NCI-H510A (cell line): ENCODE measurements at regions not wholly inside any gene's neighbourhood (a gene's known extent, or its start where the extent isn't known, plus 50 kb on each side); places are given as distances from the start of the nearest gene placed in this dataset.
"Not testable (repeated sequence)": the region's sequence is repeated elsewhere in the genome, so short reads cannot be mapped to it uniquely, and the experiment has no call there.

ENCODE experiments used
- DNase-seq: peaks from one replicate; lab custom pipeline; 2025; lab: John Stamatoyannopoulos, UW

DNA sequence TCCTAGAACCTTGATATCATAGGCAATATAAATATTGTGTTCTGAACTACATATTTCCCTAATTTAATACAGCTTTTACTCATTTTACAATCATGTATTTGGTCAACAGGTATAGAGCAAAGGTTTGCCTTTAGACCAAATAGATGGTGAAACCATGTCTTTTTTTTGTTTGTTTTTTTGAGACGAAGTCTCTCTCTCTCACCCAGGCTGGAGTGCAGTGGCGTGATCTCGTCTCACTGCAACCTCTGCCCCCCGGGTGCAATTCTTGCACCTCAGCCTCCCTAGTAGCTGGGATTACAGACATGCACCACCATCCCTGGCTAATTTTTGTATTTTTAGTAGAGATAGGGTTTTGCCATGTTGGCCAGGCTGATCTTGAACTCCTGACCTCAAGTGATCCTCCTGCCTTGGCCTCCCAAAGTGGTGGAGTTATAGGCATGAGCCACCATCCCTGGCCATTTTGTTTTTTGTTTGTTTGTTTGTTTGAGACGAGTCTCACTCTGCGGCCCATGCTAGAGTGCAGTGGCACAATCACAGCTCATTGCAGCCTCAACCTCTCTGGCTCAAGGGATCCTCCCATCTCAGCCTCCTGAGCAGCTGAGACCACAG is 243.7 kb upstream of the FOXN3 start:
- DNase-seq: not testable (repeated sequence)

DNA sequence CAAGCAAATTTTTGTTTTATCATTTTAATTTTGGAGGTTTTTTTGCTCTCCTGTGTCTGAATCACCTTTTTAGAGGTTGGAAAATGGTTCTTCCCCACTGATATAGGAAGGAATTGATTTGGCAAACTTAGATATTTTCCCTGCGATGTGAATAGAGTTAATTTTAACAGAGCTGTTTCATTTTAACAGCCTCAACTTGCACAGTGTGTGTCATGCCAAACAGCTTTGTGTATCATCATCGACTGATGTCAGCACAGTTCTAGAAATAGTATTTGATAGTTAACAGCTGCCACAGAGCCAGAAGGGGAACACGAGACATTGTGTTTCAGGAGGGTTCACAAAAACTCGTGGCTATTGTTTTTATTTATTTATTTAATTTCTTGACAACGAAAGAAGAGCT is 243.1 kb upstream of the FOXN3 start:
- no peak for DNase-seq

DNA sequence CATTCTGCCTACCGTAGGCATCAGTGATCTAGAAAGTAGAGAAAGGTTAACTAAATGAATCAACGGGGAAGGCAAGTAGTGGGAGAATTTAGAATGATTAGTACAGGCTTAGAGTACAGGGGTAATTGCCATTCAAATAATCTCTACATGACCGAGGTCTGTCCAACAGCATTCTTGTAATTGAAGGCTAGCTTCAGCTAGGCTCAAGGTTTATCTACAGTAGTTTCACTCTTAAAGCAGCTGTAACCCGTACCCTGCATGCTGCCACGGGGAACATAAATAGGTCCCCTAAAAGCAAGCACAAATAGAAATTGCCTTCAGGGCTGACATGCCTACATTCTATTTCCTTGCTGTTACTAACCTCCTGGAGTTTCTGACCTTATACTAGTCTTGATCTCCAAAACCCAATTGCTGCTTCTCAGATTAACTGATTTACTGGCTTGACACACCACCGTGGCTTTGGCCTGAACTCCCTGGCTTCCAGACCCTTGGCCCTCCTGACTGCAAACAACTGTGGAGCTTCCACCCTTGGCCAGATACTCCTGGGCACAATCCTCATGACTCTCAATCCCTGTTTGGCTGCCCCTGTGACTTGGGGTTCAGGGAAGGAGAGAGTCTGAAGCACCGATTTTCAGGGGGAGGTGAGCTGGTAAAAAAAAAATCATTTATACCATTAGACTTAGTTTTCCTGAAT is 242.1 kb upstream of the FOXN3 start:
- no peak for DNase-seq

DNA sequence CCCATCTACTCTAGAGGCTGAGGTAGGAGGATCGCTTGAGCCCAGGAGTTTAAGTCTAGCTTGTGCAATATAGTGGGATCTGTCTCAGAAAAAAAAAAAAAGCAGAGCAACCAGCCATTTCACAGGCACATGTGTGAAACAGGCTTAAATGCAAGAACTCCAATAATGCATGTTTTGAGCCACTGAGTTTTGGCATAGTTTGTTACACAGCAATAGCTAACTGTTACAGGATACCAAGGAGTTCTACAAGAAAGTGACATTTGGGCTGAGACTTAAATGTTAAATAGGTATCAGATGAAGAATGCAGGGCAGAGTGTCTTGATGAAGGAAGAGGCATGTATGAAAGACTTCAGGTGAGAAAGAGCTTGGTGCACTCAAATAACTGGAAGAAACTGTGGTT is 240.0 kb upstream of the FOXN3 start:
- no peak for DNase-seq

DNA sequence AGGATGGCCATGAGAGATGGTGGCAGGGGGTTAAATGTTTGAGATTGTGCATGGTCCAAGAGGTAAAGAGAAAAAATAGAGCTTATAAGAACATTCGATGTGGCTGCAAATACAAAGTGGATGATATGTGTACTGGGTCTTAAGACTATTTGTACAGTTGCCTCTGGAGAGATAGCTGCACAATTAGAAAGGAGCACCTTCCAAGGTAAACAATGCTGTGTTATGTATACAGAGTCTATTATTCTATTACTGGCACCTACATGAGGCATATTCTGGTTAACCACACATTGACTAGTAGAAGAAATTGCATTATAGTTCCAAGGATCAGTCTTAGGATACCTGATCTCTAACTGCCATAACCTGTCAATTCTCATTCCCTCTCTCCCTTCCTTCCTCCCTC is 238.0 kb upstream of the FOXN3 start:
- no peak for DNase-seq

DNA sequence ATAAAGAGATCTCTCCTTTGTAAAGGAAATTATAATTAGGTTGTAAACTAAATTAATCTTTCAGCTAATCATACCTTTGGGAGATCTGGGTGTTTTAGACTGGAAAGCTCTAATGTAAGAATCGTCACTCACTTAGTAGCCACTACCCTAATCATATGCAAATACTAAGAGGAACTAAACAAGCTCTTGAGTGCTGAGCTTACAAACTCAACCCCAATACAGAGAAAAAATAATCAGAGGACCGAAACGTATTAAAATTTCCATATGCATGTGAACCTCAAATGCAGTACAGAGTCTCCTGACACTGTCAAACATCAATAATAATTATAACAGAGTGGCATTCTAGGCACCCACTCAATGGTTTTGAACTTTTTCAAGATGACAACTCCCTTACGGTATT is 235.3 kb upstream of the FOXN3 start:
- no peak for DNase-seq

DNA sequence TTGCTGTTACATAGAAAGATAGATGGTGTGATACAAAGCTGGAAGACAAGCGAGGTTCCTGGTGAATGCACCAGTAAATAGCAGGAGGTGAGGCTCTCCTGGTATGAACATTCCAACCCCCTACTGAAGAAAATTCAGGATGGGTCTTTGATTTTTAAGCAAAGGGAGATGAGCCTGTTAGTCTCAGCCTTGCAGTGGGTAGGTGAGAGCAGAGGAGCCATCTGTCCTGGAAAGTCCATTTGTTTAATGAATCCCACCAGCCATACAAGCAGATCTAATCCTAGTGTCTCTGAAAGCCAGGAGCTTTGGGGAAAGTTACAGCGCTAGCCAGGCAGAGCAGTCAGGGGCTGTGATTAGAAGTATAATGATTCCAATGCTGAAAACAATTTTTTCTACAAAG is 234.8 kb upstream of the FOXN3 start:
- DNase-seq: no peak

DNA sequence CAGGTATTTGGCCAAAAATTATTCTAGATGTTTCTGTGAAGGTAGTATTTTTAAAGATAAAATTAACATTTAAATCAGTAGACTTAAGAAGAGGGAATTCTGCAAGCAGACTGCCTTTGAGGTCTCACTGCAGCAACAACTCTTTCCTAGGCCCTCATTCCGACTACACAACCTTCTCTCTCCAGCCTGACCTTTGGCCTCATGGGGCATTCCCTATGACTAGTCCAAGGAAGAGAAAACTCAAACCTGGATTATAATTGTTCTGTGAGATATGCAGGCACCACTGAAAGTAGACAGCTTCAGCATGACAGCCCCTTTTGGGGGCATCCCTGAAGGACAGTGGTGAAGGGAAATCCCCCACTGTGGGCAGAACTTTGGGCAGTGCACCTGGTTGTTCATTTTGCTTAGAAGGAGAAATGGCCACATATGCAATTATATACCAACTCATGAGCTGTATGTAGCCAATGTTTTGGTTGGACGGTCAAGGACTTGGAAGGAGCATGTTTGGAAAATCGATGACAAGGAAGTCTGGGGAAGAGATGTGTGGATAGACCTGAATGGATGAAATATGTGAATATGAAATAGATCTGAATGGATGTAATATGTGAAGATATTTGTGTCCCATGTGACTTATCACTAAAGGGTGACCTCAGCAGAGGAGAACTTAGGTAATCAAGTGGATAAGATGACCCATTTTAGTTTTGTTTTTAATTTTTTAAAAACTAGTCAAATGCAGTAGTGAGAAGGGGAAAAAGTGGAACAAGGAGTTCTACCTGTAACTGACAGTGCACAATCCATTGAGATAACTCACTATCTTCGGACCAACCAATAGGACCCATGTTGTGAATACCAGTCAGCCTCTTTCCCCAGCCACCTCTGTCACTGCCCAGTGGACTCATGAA is 233.3 kb upstream of the FOXN3 start:
- no peak for DNase-seq

DNA sequence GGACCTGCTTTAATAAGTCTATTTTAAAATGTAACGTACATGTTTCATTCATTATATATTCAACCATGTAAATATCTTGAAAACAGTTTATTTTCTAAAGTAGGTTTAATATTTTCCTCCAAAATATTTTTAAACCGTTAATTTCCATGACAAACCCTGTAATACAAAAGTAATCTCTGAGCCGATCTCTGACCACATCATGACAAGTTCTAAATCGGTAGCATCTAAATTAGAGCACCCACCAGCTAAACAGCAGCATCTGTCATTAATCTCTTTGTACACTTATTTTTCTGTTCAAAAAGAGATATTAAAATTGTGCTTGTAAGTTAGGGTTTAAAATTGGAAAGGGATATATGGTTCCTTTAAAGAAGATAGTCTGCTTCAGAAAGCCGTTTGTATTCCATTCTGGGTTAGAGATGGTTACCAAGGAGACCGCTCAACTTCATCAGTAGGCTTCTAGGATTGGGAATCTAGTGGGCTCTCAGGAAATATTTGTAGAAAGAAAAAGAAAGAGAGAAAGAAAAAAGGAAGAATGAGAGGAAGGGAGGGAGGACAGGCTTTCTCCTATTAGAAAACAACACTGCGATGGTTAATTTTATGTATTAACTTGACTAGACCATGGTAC is 232.5 kb upstream of the FOXN3 start:
- DNase-seq: no peak

DNA sequence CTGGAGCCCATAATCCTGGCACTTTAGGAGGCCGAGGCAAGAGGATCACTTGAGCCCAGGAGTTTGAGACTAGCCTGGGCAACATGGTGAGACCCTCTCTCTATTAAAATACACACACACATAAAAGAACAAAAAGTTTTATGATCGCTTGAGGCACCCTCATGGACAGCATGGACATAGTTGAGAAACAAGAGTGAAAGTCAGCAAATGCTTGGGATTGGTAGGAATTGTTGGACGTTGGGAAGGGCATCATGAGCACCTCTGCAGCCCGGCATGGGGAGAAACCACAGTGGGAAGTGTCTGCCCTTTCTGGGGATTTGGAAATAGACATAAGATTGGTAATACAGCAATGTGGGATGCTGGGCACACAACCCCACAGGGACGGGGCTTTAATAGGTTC is 231.9 kb upstream of the FOXN3 start:
- no peak for DNase-seq

DNA sequence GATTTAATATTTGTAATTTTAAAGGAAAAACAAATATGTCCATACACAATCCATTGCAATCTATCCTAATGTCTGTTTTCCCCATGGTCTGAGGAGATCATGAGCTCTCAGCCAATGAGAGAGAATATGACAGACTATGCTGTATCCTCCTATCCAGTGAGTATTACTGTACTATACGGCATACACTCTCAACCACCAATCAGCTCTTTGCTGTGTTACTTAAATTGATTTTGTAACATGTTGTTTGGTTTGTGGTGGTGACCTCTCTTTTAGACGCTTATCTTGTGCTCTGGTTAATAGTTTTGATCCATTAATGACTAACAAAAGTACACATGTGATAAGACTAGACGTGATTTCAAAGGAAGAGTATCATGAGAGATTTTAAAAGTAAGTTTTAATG is 231.5 kb upstream of the FOXN3 start:
- no peak for DNase-seq

DNA sequence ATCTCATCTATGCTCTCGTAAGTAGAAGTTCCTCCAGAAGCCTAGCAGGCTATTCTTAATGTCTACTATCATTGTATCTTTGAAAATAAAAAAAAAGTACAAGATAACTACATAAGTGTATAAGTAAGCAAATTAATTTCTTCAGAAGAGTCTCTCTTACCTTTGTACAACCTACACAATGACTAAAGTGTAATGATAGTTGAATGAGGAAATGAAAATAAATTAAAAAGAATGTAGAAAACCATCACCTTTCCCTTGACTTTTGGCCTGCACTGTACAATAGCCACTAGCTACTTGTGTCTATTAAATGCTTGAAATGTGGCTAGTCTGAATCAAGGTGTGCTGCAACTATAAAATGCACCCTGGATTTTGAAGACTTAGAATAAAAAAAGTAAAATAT is 229.9 kb upstream of the FOXN3 start:
- DNase-seq: no peak

DNA sequence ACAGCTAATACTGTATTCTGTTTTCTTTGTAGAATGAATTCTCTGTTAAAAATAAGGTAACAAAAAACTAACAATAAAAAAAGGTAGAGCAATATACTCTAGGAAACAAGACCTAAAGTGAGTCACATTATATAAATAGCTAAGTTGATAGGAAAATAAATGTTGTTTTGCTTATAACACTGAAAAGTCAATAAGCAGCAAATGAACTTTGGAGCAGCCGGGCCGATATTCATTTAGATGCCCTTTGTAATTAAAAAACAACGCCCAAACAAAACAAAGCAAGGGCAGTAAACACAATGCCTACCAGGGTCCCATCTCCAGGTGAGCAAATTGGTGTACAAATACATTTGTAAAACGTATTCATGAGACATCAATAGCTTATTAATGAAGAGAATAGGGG is 227.6 kb upstream of the FOXN3 start:
- DNase-seq: no peak

DNA sequence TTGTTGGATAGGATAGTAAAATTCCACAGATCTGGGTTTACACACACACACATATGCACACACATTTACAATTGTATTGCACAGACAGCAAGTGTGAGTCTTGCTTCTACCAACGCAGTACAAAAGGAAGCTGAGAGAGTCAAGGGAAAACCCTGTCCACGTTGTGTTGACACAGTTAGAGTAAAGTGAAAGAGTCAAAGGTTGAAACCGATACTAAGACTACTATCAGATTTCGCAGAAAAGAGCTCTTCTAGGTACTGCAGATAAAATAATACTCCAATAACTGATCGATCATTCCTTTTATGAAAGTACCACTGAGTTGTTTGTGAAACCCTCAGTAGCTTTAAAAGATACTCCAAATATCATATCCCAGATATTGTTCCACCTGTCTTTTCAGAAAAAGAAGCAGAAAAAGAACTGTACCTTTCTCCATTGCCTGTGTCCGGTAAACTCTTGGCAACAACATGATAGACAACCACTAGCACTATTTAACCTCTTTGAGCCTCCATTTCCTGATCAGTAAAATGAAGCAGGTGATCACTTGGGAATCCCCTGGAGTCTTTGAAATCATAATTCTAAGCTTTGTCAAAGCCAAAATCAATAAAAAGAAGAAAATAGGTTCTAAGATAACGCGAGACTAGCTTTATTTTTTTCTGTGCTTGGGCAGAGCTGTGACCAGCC is 224.6 kb upstream of the FOXN3 start:
- DNase-seq: no peak

DNA sequence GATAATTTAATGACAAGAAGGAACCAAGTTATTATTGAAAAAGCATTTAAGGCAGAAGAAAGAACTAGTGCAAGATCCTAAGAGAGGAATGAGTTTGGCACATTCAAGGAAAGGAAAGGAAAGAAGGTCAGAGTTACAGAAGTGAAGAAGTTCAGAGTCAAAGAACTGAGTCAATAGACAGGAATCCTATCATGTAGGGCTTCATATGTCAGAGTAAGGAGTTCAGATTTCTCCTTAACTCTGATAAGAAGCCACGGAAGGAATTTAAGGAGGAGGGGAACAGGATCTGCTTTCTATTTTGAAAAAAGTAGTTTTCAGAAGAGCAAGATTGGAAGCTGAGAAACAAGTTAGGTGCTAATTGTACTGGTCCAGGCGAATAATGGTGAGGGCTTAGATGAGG is 223.1 kb upstream of the FOXN3 start:
- no peak for DNase-seq

DNA sequence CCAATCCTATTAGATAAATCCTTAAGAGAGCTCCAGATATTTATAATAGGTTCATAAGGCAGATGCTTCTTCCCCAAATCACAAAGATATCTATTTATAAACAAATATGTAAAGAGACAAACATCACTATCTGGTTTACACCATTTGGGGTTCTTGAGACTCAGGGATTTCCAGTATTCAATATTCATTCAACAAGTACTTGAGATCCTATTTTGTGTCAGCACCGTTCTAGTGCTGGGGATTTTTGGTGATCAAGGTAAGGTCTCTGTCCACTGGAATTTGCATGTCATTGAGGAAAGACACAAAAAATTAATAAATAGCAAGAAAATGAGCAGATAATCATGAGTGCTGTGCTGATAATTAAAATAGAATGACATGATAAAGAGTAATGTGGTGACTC is 222.7 kb upstream of the FOXN3 start:
- no peak for DNase-seq

DNA sequence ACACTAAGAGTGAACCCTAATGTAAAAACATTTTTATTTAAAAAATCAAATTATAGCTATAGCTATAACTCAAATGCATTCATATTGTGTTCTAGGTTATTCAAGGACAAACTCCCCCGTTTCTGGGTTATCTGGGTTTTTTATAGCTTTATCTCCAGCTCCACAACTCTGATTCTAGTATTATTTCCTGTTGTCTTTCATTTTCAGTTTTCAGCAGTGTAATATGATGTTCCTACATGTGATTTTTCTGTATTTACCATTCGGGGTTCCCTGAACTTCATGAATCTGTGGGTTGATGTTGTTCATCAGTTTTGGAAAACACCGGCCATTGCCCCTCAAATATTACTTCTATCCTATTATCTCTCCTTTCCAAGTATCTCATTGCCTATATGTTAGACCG is 221.9 kb upstream of the FOXN3 start:
- no peak for DNase-seq

DNA sequence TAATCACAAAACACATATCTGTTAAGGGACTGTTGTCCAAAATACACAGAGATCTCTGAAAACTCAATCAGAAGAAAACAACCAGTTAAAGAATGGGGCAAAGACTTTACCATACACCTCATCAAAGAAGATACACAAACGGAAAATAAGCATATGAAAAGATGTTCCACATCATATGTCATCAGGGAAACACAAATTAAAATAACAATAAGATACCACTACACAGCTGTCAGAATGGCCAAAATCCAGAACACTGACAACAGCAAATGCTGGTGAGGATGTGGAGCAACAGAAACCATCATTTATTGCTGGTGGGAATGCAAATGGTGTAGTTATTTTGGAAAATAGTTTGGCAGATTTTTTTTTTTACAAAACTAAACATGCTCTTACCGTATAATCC is 220.5 kb upstream of the FOXN3 start:
- no peak for DNase-seq

DNA sequence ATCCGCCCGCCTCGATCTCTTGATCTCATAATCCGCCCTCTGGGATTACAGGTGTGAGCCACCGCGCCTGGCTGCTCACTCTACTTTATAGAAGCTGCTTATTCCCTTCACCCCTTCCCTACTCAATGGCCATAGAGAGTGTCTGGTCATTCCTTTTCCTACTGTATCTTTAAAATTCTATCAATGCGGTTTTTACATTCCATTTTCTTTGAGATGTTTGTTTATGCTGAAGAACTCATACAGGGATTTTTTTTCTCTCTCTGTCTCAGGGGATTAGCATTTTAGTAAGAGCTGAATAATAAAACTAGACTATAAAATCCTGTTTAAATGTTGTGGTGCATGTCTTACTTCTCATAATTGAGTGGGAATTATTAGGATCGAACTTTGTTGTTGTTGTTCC is 218.6 kb upstream of the FOXN3 start:
- DNase-seq: no peak

DNA sequence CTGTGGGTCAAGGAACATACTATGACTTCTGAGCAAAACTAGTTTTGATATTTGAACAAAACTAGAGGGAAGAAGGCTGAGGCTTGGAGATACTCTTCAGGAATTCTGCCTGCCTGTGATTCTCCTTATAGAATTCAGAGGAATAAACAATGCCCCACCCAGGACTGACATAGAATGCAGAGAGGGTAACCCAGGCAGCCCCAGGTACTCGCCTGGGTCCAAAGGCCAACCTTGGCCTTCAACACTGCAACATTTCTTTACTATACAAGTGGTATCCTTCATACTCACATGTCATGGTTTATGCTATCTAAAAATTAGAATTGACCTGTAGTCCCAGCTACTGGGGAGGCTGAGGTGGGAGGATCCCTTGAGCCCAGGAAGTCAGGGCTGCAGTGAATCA is 217.0 kb upstream of the FOXN3 start:
- DNase-seq: no peak

DNA sequence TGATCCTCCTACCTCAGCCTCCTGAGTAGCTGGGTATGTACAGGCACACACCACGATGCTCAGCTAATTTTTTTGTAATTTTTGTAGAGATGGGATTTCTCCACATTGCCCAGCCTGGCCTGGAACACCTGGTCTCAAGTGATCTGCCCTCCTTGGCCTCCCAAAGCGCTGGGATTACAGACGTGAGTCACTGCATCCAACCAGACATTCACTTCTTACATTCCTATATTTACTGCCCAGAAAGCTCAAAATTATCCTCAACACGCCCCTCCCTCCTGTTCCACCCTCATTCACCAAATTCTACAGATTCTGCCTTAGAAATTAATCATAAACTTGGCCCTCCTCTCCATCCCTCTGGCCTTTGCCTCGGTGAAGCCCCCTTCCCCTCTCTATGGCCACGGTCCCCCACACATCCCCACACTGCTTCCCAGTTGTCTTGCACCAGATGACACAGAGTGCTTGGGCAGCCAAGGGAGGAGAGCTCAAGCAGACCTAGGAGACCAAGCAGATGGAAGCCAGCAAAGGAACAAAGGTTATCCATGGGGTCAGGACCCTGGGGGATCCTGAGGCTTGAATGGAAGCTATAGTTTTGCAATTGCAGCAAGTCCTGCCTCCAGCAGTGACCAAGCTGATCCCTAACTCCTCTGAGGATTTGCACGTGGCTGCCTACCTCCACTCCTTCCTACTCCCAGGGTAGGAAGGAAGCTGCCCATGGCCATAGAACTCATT is 213.2 kb upstream of the FOXN3 start:
- DNase-seq: no peak

DNA sequence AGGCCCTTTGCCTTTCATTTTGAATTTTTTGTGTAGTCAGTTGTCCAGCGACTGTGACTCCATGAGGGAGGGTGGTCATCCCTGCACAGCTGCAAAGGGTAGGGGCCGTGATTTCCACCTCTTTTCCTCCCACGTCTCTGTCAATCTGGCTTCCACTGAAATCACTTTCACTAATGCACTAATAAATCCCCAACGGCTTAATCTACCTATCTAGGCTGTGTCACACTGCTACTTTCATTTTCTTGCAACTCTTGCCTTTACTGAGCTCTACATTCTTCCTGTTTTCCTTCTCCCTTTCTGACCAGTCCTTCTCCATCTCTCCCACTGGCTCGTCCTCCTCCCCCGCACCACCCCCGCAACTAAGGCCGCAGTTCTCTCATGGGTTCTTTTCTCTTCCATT is 212.3 kb upstream of the FOXN3 start:
- DNase-seq: no peak
